Brain microvascular endothelial cell (primary cell): ENCODE measurements at regions not wholly inside any gene's neighbourhood (a gene's known extent, or its start where the extent isn't known, plus 50 kb on each side); places are given as distances from the start of the nearest gene placed in this dataset.
"Not testable (repeated sequence)": the region's sequence is repeated elsewhere in the genome, so short reads cannot be mapped to it uniquely, and the experiment has no call there.

Source experiments
- DNase-seq: peaks from one replicate; pipeline ENCODE4 v3.0.0-alpha.2; 2020
- H3K27ac ChIP-seq: fragments of 250-450 bp; sonication (Bioruptor Pico); 2 replicates; pipeline ENCODE4 v1.5.1; 2020; ENCODE audit warnings: mild to moderate bottlenecking, moderate library complexity
- H3K27me3 ChIP-seq: fragments of 250-450 bp; sonication (Bioruptor Pico); replicated peaks from 2 replicates; pipeline ENCODE4 v1.5.1; 2020; ENCODE audit warnings: mild to moderate bottlenecking
- H3K36me3 ChIP-seq: fragments of 250-450 bp; sonication (Bioruptor Pico); replicated peaks from 2 replicates; pipeline ENCODE4 v1.5.1; 2020; ENCODE audit warnings: mild to moderate bottlenecking
- H3K4me3 ChIP-seq: 2 replicates; pipeline ENCODE4 v1.5.1; 2011; ENCODE audit warnings: low read depth, mild to moderate bottlenecking, control low read depth, low read length, moderate library complexity
- CTCF ChIP-seq: IDR thresholded peaks from 2 replicates; pipeline ENCODE4 v1.5.1; 2011; ENCODE audit warnings: low read depth, mild to moderate bottlenecking, moderate library complexity, low read length, control low read depth, inconsistent platforms; ENCODE audit errors: missing control alignments
- in situ Hi-C: cut with HindIII; loops from 2 replicates; pipeline ENCODE4 v1.10.0; 2017; ENCODE audit warnings: low sequenced_read_pairs, low pct_ligation_motif_present

GRCh38 chr5:87129046-87129445 lies 138.6 kb upstream of the RASA1 start:
- TF ChIP-seq CTCF: no peak
- in situ Hi-C loops: no loop called here
- no peak overlapping the region for H3K4me3 ChIP-seq
- H3K27ac ChIP-seq: no peak overlapping the region
- DNase-seq: no peak
- H3K27me3 ChIP-seq: no peaks in the 10 kb centered on the region
- H3K36me3 ChIP-seq: no peaks in the 10 kb centered on the region

GRCh38 chr5:87132696-87133095 lies 135.0 kb upstream of the RASA1 start:
- H3K27me3 ChIP-seq: no peaks in the 10 kb centered on the region
- no peak for TF ChIP-seq CTCF
- H3K4me3 ChIP-seq: no peak overlapping the region
- DNase-seq: no peak
- no peaks in the 10 kb centered on the region for H3K36me3 ChIP-seq
- in situ Hi-C loops: no loop called here
- no peak overlapping the region for H3K27ac ChIP-seq

- H3K27me3 ChIP-seq, DNase-seq, H3K36me3 ChIP-seq, H3K27ac ChIP-seq, in situ Hi-C loops, H3K4me3 ChIP-seq: not testable (repeated sequence)
These were observed 133.2 kb upstream of the RASA1 start for GRCh38 chr5:87134513-87134912.

GRCh38 chr5:87136096-87136495 lies 131.6 kb upstream of the RASA1 start:
- TF ChIP-seq CTCF: no peak
- Histone ChIP-seq H3K27me3 (no peaks in the 10 kb centered on the region), H3K27ac (no peak overlapping the region), H3K4me3 (no peak overlapping the region), H3K36me3 (no peaks in the 10 kb centered on the region)
- in situ Hi-C loops: no loop called here
- DNase-seq: no peak

GRCh38 chr5:87136733-87137132 lies 130.9 kb upstream of the RASA1 start:
- Histone ChIP-seq H3K4me3 (no peak overlapping the region), H3K27me3 (no peaks in the 10 kb centered on the region), H3K36me3 (no peaks in the 10 kb centered on the region), H3K27ac (no peak overlapping the region)
- no peak for DNase-seq
- in situ Hi-C loops: no loop called here
- no peak for TF ChIP-seq CTCF

GRCh38 chr5:87137283-87137682 lies 130.4 kb upstream of the RASA1 start:
- H3K27ac ChIP-seq: no peak overlapping the region
- in situ Hi-C loops: no loop called here
- DNase-seq: no peak

More at GRCh38 chr5:87137283-87137682, 130.4 kb upstream of the RASA1 start:
- no peaks in the 10 kb centered on the region for H3K27me3 ChIP-seq
- H3K36me3 ChIP-seq: no peaks in the 10 kb centered on the region
- no peak for TF ChIP-seq CTCF
- H3K4me3 ChIP-seq: no peak overlapping the region
